ENCODE measurements at regions not wholly inside any gene's neighbourhood (a gene's known extent, or its start where the extent isn't known, plus 50 kb on each side); places are given as distances from the start of the nearest gene placed in this dataset.

- TF ChIP-seq CTCF (IDR thresholded peaks at IDR 0.05; ENCODE audit: poor library complexity) (no peak), EZH2phosphoT487 (IDR thresholded peaks at IDR 0.05; ENCODE audit: low read depth, severe bottlenecking, unreplicated experiment) (no peak), EZH2 (IDR thresholded peaks at IDR 0.05; ENCODE audit: borderline replicate concordance) (no peak)
These were observed 187.4 kb upstream of the BRINP3 start for GRCh38 chr1:190665045-190665444.
